ENCODE measurements at regions not wholly inside any gene's neighbourhood (a gene's known extent, or its start where the extent isn't known, plus 50 kb on each side); places are given as distances from the start of the nearest gene placed in this dataset.
"Not testable (repeated sequence)": the region's sequence is repeated elsewhere in the genome, so short reads cannot be mapped to it uniquely, and the experiment has no call there.

DNA sequence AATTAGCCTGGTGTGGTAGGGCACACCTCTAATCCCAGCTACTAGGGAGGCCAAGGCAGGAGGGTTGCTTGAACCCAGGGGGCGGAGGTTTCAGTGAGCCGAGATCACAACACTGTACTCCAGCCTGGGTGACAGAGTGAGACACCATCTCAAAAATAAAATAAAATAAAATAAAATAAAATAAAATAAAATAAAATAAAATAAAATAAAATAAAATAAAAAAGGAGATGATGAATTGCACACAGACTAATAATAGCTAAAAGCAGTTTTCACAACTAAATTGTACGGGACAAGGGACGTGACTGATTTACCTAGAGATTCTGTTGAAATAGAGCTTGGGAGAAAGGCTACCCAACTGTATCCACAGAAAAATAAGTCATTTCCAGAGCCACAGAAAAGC, 1471.3 kb downstream of the CDH11 start:
- DNase-seq = no peak

DNA sequence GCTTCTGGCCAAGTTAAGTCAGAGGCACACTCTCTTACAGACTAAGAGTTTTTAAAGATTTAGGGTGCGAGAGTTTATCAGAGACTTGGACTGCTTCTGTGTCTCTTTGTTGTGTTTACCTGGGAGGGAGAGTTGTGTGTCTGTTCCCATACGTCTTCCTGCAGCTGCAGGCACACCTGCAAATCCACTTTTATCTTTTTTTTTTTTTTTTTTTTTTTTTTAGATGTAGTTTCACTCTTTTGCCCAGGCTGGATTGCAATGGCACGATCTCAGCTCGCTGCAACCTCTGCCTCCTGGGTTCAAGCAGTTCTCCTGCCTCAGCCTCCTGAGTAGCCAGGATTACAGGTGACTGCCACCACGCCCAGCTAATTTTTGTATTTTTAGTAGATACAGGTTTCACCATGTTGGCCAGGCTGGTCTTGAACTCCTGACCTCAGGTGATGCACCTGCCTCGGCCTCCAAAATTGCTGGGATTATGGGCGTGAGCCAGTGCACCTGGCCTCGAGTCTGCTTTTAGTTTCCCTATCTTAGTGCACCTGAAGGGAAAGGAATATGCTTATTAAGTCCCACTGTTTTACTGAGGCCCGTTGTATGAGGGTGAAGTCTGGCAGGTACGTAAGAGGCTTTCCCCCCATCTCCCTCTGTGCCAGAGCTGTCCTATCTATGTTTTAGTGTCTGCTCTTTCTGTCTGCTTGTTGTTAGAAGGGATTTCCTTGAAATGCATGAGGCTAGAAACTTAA, 1488.0 kb downstream of the CDH11 start:
- DNase-seq = not testable (repeated sequence)

GRCh38 chr16:63629272-63629671, 1492.6 kb downstream of the CDH11 start:
- DNase-seq = no peak

- DNase-seq = no peak
Measured at GRCh38 chr16:63628812-63629211, 1493.1 kb downstream of the CDH11 start.

DNA sequence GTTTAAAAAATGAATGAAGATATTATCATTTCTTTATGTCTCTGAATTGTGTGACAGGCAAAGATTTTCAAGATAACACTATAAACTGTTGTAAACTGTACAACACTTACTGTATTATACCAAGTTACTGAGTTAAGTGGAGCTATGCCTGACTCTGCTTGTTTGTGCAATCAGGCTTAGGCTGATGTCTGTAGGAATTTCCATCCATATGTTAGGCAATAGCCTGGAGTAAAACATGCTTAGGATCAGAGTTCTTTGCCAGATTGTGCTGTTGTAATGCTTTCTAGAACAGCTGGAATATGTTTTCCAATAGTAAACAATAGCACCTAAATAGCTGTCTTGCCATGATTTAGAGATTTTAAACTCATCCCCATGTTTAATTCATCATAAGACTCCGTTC, 1496.7 kb downstream of the CDH11 start:
- DNase-seq = no peak

- no peak for DNase-seq
Measured at GRCh38 chr16:63623551-63624039, 1498.3 kb downstream of the CDH11 start.

- no peak for DNase-seq
Measured at GRCh38 chr16:63618896-63619485, 1502.9 kb downstream of the CDH11 start.

DNA sequence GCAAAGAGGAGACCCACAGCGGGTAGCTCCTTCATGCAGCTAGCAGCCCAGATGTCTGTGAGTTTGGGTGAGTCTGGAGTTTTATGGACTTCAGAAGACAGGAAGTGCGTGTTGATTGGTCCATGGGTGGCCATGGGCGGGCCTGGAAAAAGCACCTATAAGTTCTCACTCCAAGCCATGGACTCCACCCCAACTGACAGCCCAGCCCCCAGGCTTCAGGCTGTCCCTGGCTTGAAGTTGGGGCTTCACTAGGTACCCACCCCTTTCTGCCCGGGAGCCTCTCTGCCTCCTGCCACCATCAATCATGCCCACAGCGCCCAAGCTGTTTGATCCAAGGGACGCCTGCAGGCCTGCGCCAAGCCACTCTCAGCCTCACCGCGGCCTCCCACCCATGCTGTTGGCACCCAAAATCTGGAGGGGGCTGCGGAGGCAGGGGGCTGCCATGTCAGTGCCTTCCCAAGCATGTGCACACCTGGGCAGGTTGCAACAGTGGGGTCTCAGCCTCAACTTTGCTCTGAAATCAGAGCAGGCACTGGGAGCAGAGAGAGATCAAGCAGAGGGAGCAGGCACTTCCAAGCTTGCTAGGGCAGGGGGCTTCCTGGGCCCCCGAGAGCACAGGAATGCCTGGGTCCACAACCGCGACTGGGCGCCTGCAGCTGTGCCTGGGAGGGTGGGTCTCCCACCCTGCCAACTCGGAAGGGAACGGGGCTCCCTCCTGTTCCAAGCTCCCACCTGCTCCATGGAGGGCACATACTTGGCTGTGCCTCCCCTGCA, 1503.7 kb downstream of the CDH11 start:
- no peak for DNase-seq

DNA sequence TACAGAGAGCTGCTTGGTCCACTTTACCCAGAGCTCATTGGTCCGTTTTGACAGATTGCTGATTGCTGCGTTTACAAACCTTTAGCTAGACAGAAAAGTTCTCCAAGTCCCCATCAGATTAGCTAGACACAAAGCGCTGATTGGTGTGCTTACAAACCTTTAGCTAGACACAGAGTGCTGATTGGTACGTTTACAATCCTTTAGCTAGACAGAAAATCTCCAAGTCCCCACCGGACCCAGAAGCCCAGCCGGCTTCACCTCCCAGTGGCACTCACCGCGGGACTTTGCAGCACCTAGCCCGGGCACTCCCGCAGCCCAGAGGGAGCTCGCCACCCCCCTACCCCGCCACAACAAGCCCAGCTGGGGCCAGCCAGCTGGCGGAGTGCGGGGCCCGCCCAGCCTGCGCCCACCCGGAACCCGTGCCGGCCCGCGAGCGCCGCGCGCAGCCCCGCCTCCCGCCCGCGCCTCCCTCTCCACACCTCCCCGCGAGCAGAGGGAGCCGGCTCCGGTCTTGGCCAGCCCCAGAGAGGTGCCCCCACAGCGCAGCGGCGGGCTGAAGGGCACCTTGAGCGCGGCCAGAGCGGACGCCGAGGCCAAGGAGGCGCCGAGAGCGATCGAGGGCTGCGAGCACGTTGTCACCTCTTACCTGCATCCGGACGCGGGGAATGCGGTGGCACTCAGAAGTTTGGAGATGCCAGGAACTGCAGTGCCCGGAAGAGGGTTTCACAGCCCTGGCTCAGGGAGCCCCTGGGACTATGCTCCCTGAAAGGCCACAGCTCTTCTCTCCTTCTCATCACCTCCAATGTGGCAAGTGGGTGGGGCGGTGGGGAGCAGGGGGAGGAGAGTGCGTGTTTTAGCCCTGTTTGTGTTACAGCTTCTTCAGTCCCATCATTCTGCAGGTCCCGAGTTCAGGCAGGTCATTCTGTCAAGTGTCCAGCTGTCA, 1504.5 kb downstream of the CDH11 start:
- DNase-seq = no peak

DNA sequence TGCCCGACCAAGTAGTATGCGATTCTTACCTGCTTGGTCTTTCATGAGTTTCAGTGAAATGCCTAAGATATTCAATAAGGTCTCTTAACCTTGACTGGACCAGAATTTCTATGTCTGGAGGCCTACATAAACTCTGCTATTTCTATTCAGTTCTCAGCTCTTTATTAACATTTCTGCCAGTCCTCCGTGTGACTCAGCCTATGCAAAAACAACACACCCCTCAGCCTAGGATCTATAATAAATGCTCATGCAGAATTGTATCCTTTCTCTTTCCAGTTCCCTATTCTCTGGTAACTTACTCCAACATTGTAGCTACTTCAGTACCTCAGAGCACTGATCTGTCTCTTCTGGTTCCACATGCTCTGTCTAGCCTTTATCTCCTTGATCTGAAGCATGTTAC, 1507.4 kb downstream of the CDH11 start:
- DNase-seq = no peak

DNA sequence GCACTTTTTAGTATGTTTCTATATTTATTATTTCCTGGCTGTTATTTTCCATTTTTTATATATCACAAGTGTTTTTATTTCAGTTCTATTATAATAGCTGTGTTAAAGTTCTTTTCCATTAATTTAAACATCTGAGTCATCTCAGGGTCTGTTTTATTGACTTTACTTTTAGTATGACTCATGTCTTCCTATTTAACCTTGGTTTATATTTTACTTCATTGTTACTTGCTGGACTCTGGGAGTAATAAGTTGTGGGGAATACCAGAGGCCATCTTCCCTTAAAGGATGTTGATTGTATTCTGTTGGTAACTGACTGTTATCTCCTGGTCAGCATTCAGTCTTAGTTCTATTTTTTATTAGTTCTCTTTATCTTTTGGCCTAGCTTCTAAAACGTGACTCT, 1508.2 kb downstream of the CDH11 start:
- DNase-seq = no peak

GRCh38 chr16:63612462-63613227, 1509.2 kb downstream of the CDH11 start:
- DNase-seq = no peak

DNA sequence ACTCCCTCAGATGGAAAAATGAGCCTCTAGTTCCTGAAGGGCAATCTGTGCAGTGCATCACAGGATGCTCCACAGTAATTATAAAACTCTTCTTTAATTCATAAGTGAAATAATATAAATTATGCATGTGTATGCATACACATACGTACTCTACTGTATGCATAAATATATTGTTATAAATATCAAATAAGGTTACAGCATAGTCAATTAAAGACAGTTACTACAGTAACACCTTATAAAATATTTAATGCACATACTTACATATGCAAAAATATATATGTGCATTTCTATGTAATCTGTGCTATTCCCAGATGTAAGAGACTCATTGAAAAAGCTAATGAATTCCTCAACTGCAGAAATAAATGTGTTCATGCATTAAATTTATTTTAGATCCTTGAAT, 1515.1 kb downstream of the CDH11 start:
- DNase-seq = no peak

DNA sequence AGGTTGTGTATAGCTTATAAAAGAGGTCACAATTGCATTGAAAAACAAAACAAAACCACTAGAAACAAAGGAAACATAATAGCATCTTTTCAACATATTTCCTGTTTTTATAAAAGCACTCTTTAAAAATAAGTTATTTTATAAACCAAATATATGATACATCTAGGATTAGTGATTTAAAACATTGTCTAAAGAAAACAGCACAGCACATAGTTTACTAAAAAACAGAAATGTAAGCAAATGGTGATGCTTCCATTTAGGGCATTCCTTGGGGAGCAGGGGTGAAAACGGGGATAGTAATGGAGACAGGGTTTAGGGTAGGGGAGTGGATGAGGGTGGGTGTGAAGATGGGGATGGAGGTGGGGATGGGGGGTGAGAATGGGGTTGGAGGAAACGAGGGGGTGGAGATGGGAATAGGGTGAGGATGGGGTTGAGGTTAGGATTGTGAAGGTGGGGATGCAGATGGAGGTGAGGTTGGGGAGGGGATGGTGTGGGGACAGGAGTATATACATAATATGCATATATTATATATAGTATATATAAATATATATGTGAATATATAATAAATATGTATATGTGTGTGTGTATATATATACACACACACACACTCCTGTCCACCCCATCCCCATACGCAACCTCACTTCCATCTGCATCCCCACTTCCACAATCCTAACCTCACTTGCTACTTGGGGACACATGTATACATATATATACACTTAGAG, 1519.5 kb downstream of the CDH11 start:
- DNase-seq = no peak

GRCh38 chr16:63596716-63597115, 1525.1 kb downstream of the CDH11 start:
- DNase-seq = no peak

- DNase-seq = no peak
Measured at GRCh38 chr16:63592852-63593251, 1529.0 kb downstream of the CDH11 start.

DNA sequence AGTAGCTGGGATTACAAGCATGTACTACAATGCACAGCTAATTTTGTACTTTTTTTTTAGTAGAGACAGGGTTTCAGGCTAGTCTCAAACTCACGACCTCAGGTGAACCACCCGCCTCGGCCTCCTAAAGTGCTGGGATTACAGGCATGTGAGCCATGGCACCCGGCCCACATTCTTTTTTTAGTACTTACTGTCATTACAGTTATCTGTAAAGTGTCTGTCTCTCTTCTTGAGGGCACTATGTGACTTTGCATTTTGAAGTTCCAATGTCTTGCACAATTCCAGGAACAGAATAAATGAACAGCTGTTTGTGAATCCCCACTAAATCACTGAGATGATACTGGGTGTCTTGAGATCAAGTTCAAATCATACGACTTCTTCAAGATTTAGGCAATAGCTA, 1540.3 kb downstream of the CDH11 start:
- DNase-seq = no peak

DNA sequence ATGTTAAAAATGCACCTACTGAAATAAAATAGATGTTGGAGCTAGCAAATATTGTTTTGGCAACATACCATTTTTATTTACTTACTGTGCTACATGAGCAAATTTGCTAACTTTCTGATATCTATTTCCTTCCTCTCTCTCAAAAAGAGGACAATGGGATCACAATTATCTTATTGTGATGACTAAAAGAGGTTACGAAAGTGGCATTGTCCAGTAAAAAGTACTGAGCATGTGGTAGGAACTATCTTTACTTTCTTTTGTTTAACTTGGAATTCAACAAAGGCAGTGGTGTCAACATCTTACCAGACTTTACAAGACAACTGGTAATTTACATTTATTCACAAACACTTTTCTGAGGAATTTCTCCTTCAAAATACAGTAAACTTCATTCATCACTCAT, 1542.6 kb upstream of the CDH8 start:
- DNase-seq = no peak

- no peak for DNase-seq
Measured at GRCh38 chr16:63577891-63578290, 1541.7 kb upstream of the CDH8 start.

GRCh38 chr16:63575041-63575440, 1538.8 kb upstream of the CDH8 start:
- DNase-seq = no peak

DNA sequence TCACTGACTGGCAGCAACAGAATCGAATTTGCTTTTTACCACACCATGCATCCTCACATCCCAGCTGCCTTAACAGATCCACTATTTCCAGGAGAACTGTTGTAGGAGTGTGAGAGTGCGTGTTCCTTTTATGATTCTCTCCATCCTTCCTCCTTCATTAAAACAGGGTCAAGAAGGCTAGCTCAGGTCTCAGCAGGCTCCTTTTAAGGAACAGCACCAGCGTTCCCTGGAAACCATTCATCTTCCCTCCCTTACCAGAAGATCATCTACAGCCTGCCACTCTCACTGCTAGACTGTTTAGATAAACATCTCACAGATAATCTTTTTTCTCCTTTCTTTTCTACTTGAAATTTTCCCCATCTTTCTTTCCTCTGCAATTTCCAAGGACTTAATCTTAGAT, 1531.9 kb upstream of the CDH8 start:
- DNase-seq = no peak
